ENCODE measurements at regions not wholly inside any gene's neighbourhood (a gene's known extent, or its start where the extent isn't known, plus 50 kb on each side); places are given as distances from the start of the nearest gene placed in this dataset.

DNA sequence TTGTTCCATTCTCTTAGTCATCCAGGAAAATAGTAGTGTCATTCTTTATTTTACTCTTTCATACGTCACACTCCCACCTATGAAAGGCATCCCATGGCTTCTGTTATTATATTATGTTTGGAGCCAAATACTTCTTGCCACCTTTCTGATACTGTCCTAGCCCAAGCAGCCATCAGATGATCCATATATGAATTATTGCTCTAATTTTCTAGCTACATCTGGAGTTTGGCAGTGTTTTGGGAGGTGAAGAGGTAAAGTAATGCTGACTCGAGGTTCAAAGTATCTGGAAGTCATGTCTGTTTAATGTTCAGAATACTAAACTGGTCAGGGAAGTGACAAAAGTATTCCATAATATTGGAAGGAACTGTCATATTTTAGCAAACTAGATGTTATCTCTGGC, 362.5 kb downstream of the GPR37 start:
- no peak overlapping the region for H3K4me3 Mint-ChIP-seq
- no peak overlapping the region for H4K91ac ChIP-seq (ENCODE audit: insufficient read length, low read depth, low read length)
- H2BK120ac ChIP-seq (ENCODE audit: low read depth, low read length, poor library complexity, severe bottlenecking), result no peak overlapping the region
- no peaks in the 10 kb centered on the region for H3K27me3 ChIP-seq (ENCODE audit: insufficient read depth, low read length)
- H3K23me2 ChIP-seq (ENCODE audit: insufficient read length, low read depth, low read length, poor library complexity, severe bottlenecking), result no peaks in the 10 kb centered on the region
- no peak overlapping the region for H3T11ph ChIP-seq (ENCODE audit: low read length)
- H2AK5ac ChIP-seq (ENCODE audit: insufficient read length, low read length), result no peak overlapping the region
- no peaks in the 10 kb centered on the region for H3K9me3 ChIP-seq (ENCODE audit: control insufficient read depth, low read depth, low read length)
- H3K56ac ChIP-seq (ENCODE audit: insufficient read length, low read depth, low read length), result no peak overlapping the region
- no peaks in the 10 kb centered on the region for H3K27me3 Mint-ChIP-seq (ENCODE audit: low read depth)
- DNase-seq, result no peak
- H4K8ac ChIP-seq (replicated peaks; ENCODE audit: insufficient read length, low read depth, low read length), result no peak overlapping the region
- H3K27ac ChIP-seq (ENCODE audit: insufficient read length, low read depth, low read length), result no peak overlapping the region
- no peak overlapping the region for H2BK5ac ChIP-seq (ENCODE audit: insufficient read length, low read length)
- no peak overlapping the region for H2BK20ac ChIP-seq (ENCODE audit: low read depth, low read length, poor library complexity, severe bottlenecking)
- H3K36me3 Mint-ChIP-seq (ENCODE audit: insufficient read depth in 1 of 3, low read depth in 3 of 3), result no peaks in the 10 kb centered on the region
- H3K14ac ChIP-seq (ENCODE audit: insufficient read depth, low read length), result no peak overlapping the region
- H4K5ac ChIP-seq (ENCODE audit: insufficient read length, low read depth, low read length), result no peak overlapping the region
- H3K27ac Mint-ChIP-seq, result no peak overlapping the region
- H3K79me2 ChIP-seq (ENCODE audit: insufficient read depth, low read length), result no peaks in the 10 kb centered on the region
- TF ChIP-seq, protein P1, sequence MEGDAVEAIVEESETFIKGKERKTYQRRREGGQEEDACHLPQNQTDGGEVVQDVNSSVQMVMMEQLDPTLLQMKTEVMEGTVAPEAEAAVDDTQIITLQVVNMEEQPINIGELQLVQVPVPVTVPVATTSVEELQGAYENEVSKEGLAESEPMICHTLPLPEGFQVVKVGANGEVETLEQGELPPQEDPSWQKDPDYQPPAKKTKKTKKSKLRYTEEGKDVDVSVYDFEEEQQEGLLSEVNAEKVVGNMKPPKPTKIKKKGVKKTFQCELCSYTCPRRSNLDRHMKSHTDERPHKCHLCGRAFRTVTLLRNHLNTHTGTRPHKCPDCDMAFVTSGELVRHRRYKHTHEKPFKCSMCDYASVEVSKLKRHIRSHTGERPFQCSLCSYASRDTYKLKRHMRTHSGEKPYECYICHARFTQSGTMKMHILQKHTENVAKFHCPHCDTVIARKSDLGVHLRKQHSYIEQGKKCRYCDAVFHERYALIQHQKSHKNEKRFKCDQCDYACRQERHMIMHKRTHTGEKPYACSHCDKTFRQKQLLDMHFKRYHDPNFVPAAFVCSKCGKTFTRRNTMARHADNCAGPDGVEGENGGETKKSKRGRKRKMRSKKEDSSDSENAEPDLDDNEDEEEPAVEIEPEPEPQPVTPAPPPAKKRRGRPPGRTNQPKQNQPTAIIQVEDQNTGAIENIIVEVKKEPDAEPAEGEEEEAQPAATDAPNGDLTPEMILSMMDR (conservative IDR thresholded peaks at IDR 0.05), result no peak
- H4K20me1 ChIP-seq (ENCODE audit: control insufficient read depth, insufficient read depth, insufficient read length), result no peaks in the 10 kb centered on the region
- no peak overlapping the region for H3K4ac ChIP-seq (ENCODE audit: low read depth, low read length)
- H3K79me1 ChIP-seq (ENCODE audit: insufficient read depth, low read depth, low read length, poor library complexity, severe bottlenecking), result no peaks in the 10 kb centered on the region
- no peak overlapping the region for H2AFZ ChIP-seq (ENCODE audit: low read length)
- no peaks in the 10 kb centered on the region for H3K4me1 ChIP-seq (ENCODE audit: insufficient read depth, low read length)
- no peaks in the 10 kb centered on the region for H3K4me1 Mint-ChIP-seq
- H3K23ac ChIP-seq (ENCODE audit: insufficient read length, low read depth, low read length), result no peak overlapping the region
- no peak overlapping the region for H3K18ac ChIP-seq (ENCODE audit: insufficient read length, low read depth, low read length)
- WGBS (ENCODE audit: extremely low coverage, insufficient read length, low lambda C conversion rate), result no CpG with 5 or more reads among the region's 2 CpGs
- no peak overlapping the region for H3K4me2 ChIP-seq (ENCODE audit: insufficient read depth, insufficient read length, low read length)
- no peak overlapping the region for H2BK15ac ChIP-seq (ENCODE audit: low read depth, low read length)
- H3K9me3 Mint-ChIP-seq, result no peaks in the 10 kb centered on the region
- no peak overlapping the region for H2BK12ac ChIP-seq (ENCODE audit: insufficient read length, low read depth, low read length)
- H3K9ac ChIP-seq (ENCODE audit: extremely low read depth, insufficient read length, low read length), result no peak overlapping the region

All from H9 (cell line).